Astrocyte of the spinal cord (primary cell): ENCODE measurements at regions not wholly inside any gene's neighbourhood (a gene's known extent, or its start where the extent isn't known, plus 50 kb on each side); places are given as distances from the start of the nearest gene placed in this dataset.
"Not testable (repeated sequence)": the region's sequence is repeated elsewhere in the genome, so short reads cannot be mapped to it uniquely, and the experiment has no call there.

ENCODE experiments used
- DNase-seq: peaks from one replicate; pipeline ENCODE4 v3.0.0; 2011; ENCODE audit warnings: low read depth, low spot score
- H3K4me3 ChIP-seq: 2 replicates; pipeline ENCODE4 v1.5.1; 2011; ENCODE audit warnings: low read depth, mild to moderate bottlenecking, low read length, moderate library complexity
- in situ Hi-C: cut with HindIII; loops from 2 replicates; pipeline ENCODE4 v1.10.0; 2017; ENCODE audit warnings: low sequenced_read_pairs
- TF ChIP-seq, protein P1 (sequence below): IDR thresholded peaks from 2 replicates; pipeline ENCODE4 v1.5.1; 2012; ENCODE audit warnings: low read depth, mild to moderate bottlenecking, low read length, inconsistent platforms

DNA sequence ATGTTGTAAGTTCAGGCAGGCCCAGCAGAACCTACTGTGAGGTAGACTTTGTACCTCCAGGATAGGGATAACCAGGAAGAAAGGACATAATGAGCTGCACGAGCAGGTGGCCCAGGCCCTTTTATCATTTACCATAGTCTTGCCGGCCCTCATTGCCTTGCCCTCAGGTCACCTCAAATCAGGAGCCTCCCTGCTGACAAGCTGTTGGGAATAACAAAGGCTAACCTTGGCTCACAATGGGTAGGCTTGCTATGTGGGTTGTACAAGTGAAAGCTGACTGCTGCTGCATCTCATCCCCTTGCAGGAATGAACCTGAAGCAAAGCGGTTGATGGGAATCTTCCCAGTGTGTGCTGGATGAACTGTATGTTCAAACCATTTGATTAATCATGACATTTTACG is 159.5 kb upstream of the ACTBL2 start:
- no peak overlapping the region for H3K4me3 ChIP-seq
- TF ChIP-seq, protein P1, sequence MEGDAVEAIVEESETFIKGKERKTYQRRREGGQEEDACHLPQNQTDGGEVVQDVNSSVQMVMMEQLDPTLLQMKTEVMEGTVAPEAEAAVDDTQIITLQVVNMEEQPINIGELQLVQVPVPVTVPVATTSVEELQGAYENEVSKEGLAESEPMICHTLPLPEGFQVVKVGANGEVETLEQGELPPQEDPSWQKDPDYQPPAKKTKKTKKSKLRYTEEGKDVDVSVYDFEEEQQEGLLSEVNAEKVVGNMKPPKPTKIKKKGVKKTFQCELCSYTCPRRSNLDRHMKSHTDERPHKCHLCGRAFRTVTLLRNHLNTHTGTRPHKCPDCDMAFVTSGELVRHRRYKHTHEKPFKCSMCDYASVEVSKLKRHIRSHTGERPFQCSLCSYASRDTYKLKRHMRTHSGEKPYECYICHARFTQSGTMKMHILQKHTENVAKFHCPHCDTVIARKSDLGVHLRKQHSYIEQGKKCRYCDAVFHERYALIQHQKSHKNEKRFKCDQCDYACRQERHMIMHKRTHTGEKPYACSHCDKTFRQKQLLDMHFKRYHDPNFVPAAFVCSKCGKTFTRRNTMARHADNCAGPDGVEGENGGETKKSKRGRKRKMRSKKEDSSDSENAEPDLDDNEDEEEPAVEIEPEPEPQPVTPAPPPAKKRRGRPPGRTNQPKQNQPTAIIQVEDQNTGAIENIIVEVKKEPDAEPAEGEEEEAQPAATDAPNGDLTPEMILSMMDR, result no peak
- no peak for DNase-seq
- in situ Hi-C loops, result no loop called here

DNA sequence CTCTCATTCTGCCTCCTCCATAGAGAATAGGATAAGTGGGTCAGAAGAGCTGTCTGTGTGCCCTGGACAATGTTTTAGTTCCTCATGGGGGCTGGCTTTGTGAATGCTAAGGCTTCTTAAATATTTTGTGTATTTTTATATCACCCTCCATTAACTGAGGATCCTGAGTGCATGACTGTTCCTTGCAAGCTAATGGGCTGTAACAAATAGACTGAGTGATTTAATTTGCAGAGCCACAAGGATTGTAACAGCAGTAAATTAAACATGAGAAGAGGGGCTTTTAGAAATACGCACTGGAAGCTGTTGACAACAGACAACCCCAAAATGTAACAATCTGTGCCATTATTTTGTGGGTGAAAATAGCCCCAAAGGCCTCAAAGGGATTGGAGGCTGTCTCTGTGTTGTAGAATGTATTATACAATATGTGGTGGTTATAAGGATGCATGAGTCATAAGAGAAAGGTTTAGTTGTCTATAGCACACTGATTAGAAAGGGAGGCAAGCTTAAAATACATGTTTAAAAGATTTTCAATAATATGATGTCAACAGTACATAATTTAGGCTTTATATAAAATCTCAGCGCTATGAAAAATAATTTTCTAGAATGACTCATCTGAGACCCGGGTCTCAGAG is 152.7 kb upstream of the ACTBL2 start:
- peak; percentile 23 for DNase-seq
- no peak overlapping the region for H3K4me3 ChIP-seq
- TF ChIP-seq, protein P1, result no peak
- in situ Hi-C loops, result no loop called here

DNA sequence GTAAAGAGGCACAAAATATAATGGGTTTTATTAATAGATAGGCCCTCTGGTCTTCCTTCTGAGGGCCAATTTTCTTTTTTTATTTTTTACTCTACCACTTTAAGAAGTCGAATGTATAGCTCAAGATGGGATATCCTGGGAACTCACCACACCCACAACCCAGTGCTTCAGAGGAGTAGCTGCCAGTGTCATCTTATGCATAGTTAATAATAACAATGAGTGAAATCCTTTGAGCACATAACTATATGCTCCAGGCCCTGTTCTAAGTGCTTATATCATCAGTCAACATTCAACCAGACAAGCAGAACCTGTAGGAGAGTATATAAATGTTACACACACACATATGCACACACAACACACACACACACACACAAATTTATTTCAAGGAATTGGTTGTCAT is 150.3 kb upstream of the ACTBL2 start:
- no peak overlapping the region for H3K4me3 ChIP-seq
- no peak for DNase-seq
- in situ Hi-C loops, result no loop called here
- TF ChIP-seq, protein P1, result no peak

DNA sequence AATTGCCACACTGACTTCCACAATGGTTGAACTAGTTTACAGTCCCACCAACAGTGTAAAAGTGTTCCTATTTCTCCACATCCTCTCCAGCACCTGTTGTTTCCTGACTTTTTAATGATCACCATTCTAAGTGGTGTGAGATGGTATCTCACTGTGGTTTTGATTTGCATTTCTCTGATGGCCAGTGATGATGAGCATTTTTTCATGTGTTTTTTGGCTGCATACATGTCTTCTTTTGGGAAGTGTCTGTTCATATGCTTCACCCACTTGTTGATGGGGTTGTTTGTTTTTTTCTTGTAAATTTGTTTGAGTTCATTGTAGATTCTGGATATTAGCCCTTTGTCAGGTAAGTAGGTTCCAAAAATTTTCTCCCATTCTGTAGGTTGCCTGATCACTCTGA is 148.5 kb upstream of the ACTBL2 start:
- in situ Hi-C loops, H3K4me3 ChIP-seq, DNase-seq: not testable (repeated sequence)

DNA sequence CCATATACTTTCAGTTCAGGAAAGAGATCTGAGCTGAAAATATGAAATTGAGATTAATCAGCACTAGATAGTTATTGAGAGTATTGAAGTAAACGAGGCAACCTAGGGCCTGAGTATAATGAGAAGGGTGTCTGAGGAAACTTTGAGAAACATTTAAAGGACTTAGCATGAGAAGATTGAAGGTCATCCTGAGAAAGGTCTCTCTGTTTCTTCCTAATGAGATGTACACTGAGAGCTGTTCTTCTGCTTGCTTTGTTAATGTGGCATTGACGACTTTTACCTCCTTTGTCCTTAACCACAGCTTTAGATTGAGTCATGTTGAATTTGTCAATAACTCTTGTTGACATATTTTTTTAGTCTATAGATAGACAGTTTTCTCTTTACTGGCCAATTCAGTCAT is 145.1 kb upstream of the ACTBL2 start:
- no peak for DNase-seq
- in situ Hi-C loops, result no loop called here
- TF ChIP-seq, protein P1, result no peak
- H3K4me3 ChIP-seq, result no peak overlapping the region

DNA sequence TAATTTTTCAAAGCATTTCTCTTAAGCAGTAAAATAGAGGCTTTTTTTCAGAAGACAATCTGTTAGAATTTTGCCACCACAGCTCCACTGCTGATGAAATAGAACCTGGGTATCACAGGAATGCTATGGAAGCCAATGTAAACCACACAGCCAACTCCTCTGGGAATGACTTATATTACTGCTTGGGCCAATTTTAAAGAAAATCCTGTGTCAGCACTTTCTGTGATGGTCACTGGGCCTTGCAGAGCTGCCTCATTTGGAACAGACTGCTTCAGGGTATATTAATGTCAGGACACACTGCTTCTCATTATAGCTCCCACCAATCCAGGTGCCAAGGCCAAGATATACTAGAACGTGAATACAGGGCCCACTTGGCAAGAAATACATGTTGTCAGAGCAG is 144.1 kb upstream of the ACTBL2 start:
- DNase-seq, result peak; percentile 9
- H3K4me3 ChIP-seq, result no peak overlapping the region
- in situ Hi-C loops, result no loop called here
- TF ChIP-seq, protein P1, result no peak

DNA sequence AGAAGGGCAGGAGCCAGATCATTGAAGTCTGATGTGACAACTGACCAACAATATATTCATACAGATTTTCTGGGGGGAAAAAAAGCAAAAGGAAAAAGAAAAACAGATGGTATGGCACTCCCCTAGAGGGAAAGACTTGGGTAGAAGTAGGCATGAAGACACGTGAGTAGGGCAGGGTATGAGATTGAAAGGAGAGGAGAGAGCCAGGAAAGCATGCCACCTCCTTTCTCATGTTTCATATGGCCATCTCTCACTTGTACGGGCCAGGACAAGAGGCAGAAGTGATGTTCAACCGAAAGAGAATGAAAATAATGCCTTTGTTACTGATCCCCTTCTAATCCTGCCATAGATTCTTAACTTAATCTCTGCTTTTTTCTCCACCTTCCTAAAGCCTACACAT is 139.0 kb upstream of the ACTBL2 start:
- no peak for DNase-seq
- in situ Hi-C loops, result no loop called here
- H3K4me3 ChIP-seq, result no peak overlapping the region
- TF ChIP-seq, protein P1, result no peak
